Erythroblast (primary cell): ENCODE measurements at regions not wholly inside any gene's neighbourhood (a gene's known extent, or its start where the extent isn't known, plus 50 kb on each side); places are given as distances from the start of the nearest gene placed in this dataset.
A peak's percentile ranks its signal among the peaks of the same experiment; 100 is the strongest.

Source experiments
- DNase-seq, 2 experiments: peaks; one replicate each; lab custom pipeline; 2025; lab: John Stamatoyannopoulos, UW
- GATA1 ChIP-seq: IDR thresholded peaks from 2 replicates; pipeline ENCODE4 v1.6.1; 2011; ENCODE audit warnings: low read depth, mild to moderate bottlenecking, control low read depth, low read length, moderate library complexity
- POLR2A ChIP-seq: IDR thresholded peaks from 2 replicates; pipeline ENCODE4 v1.6.1; 2011; ENCODE audit warnings: mild to moderate bottlenecking, low read length

- DNase-seq, result no peak
- TF ChIP-seq POLR2A (no peak), GATA1 (no peak)
Measured at GRCh38 chr9:117488659-117489058, 73.8 kb upstream of the ASTN2 start.

GRCh38 chr9:117487555-117488175, 72.8 kb upstream of the ASTN2 start:
- TF ChIP-seq POLR2A, result no peak
- no peak for TF ChIP-seq GATA1
- peak; percentile 47 to 64 for DNase-seq

- TF ChIP-seq GATA1, result no peak
- no peak for TF ChIP-seq POLR2A
- DNase-seq, result no peak
Measured at GRCh38 chr9:117486426-117486825, 71.6 kb upstream of the ASTN2 start.

GRCh38 chr9:117485176-117485575, 70.3 kb upstream of the ASTN2 start:
- DNase-seq, result no peak
- no peak for TF ChIP-seq POLR2A
- TF ChIP-seq GATA1, result no peak

GRCh38 chr9:117480729-117481128, 65.9 kb upstream of the ASTN2 start:
- DNase-seq, result no peak
- TF ChIP-seq POLR2A (no peak), GATA1 (no peak)

GRCh38 chr9:117480253-117480652, 65.4 kb upstream of the ASTN2 start:
- DNase-seq, result no peak
- TF ChIP-seq GATA1 (no peak), POLR2A (no peak)

GRCh38 chr9:117473293-117473692, 58.4 kb upstream of the ASTN2 start:
- TF ChIP-seq POLR2A (no peak), GATA1 (no peak)
- DNase-seq, result no peak

- no peak for TF ChIP-seq GATA1
- no peak for TF ChIP-seq POLR2A
- DNase-seq, result no peak
Measured at GRCh38 chr9:117470902-117471301, 56.0 kb upstream of the ASTN2 start.

- TF ChIP-seq POLR2A (no peak), GATA1 (no peak)
- DNase-seq, result no peak
Measured at GRCh38 chr9:117470455-117470854, 55.6 kb upstream of the ASTN2 start.

GRCh38 chr9:117466111-117466510, 51.3 kb upstream of the ASTN2 start:
- DNase-seq, result no peak
- TF ChIP-seq GATA1 (no peak), POLR2A (no peak)

GRCh38 chr9:117465706-117466105, 50.8 kb upstream of the ASTN2 start:
- DNase-seq, result no peak
- TF ChIP-seq GATA1, result no peak

- no peak for DNase-seq
- no peak for TF ChIP-seq GATA1
- no peak for TF ChIP-seq POLR2A
Measured at GRCh38 chr9:117464941-117465616, 50.2 kb upstream of the ASTN2 start.
